ENCODE measurements at regions not wholly inside any gene's neighbourhood (a gene's known extent, or its start where the extent isn't known, plus 50 kb on each side); places are given as distances from the start of the nearest gene placed in this dataset.

DNA sequence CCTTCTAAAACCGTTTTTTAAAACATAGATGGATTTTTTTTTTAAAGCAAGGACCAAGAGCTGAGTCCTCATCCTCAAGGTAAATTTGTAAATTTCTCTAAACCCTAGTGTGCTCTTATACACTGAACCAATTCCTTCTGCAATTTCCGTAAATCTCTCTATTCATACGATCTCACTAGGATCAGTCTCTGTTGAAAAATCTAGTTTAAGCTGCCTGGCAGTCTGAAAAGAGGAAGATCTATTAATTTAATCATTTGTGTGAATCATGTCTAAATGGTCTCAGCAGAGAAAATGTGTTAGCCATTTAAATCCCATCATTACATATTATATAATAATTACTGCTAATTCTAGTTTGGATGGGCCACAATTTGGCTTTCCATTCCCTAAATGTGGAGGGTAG, 184.2 kb upstream of the TSHZ2 start:
- in situ Hi-C loops (cut with MboI; ENCODE audit: low sequenced_read_pairs, unreplicated experiment) = no loop called here
- TF ChIP-seq, protein P1, sequence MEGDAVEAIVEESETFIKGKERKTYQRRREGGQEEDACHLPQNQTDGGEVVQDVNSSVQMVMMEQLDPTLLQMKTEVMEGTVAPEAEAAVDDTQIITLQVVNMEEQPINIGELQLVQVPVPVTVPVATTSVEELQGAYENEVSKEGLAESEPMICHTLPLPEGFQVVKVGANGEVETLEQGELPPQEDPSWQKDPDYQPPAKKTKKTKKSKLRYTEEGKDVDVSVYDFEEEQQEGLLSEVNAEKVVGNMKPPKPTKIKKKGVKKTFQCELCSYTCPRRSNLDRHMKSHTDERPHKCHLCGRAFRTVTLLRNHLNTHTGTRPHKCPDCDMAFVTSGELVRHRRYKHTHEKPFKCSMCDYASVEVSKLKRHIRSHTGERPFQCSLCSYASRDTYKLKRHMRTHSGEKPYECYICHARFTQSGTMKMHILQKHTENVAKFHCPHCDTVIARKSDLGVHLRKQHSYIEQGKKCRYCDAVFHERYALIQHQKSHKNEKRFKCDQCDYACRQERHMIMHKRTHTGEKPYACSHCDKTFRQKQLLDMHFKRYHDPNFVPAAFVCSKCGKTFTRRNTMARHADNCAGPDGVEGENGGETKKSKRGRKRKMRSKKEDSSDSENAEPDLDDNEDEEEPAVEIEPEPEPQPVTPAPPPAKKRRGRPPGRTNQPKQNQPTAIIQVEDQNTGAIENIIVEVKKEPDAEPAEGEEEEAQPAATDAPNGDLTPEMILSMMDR (IDR thresholded peaks at IDR 0.05; ENCODE audit: borderline replicate concordance, control extremely low read depth, extremely low read depth, insufficient read depth, missing control alignments) = no peak

DNA sequence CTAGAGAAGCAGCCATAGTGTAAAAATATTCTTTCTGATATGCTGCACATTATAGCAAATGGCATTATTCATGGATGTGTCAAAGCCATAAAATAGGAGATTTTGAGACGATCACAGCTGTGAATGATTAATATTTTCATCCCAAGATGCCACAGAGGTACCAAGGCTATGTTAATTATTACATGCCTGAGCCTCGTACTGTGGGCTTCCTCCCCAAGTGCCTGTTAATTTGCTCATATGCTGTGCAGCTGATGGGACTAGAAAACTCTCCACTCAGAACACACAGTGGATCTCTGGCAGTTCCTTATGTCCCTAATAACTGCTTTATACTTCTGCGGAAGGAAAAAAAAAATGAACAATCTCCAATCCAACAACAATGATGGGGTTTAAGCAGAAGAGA, 184.9 kb upstream of the TSHZ2 start:
- in situ Hi-C loops (cut with MboI; ENCODE audit: low sequenced_read_pairs, unreplicated experiment) = no loop called here
- TF ChIP-seq, protein P1 (IDR thresholded peaks at IDR 0.05; ENCODE audit: borderline replicate concordance, control extremely low read depth, extremely low read depth, insufficient read depth, missing control alignments) = no peak
- no peak for DNase-seq (ENCODE audit: low spot score)

More for the DNA sequence above, 184.2 kb upstream of the TSHZ2 start:
- no peak for DNase-seq (ENCODE audit: low spot score)

- in situ Hi-C loops (cut with MboI; ENCODE audit: low sequenced_read_pairs, unreplicated experiment) = no loop called here
- DNase-seq (ENCODE audit: low spot score) = no peak
- TF ChIP-seq, protein P1 (IDR thresholded peaks at IDR 0.05; ENCODE audit: borderline replicate concordance, control extremely low read depth, extremely low read depth, insufficient read depth, missing control alignments) = no peak
Measured at GRCh38 chr20:52785679-52786078, 186.5 kb upstream of the TSHZ2 start.

- in situ Hi-C loops (cut with MboI; ENCODE audit: low sequenced_read_pairs, unreplicated experiment) = no loop called here
- TF ChIP-seq, protein P1 (IDR thresholded peaks at IDR 0.05; ENCODE audit: borderline replicate concordance, control extremely low read depth, extremely low read depth, insufficient read depth, missing control alignments) = no peak
- DNase-seq (ENCODE audit: low spot score) = no peak
Measured at GRCh38 chr20:52783769-52784168, 188.4 kb upstream of the TSHZ2 start.

- in situ Hi-C loops (cut with MboI; ENCODE audit: low sequenced_read_pairs, unreplicated experiment) = no loop called here
- DNase-seq (ENCODE audit: low spot score) = no peak
Measured at GRCh38 chr20:52780462-52780861, 191.7 kb upstream of the TSHZ2 start.

DNA sequence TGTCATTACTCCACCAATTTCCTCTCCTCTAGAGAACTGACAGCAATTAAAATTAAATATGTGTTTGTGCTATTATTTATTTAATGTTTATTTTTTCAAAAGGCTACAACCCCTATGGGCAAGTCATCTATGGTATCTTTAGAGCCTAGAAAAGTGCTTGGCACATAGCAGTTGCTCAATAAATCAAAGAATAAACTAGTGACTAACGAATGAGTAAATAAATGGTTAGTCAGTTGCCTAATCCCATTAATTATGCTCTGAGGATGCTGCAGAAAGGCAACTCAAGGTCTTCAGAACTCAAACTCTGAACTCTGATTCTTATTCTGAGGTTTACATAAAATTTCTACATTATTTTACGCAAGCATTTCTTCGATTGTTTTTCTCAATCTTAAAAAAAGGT, 193.0 kb upstream of the TSHZ2 start:
- in situ Hi-C loops (cut with MboI; ENCODE audit: low sequenced_read_pairs, unreplicated experiment) = no loop called here
- TF ChIP-seq, protein P1 (IDR thresholded peaks at IDR 0.05; ENCODE audit: borderline replicate concordance, control extremely low read depth, extremely low read depth, insufficient read depth, missing control alignments) = no peak
- DNase-seq (ENCODE audit: low spot score) = no peak

More at GRCh38 chr20:52780462-52780861, 191.7 kb upstream of the TSHZ2 start:
- TF ChIP-seq, protein P1 (IDR thresholded peaks at IDR 0.05; ENCODE audit: borderline replicate concordance, control extremely low read depth, extremely low read depth, insufficient read depth, missing control alignments) = no peak

GRCh38 chr20:52777171-52777570, 195.0 kb upstream of the TSHZ2 start:
- TF ChIP-seq, protein P1 (IDR thresholded peaks at IDR 0.05; ENCODE audit: borderline replicate concordance, control extremely low read depth, extremely low read depth, insufficient read depth, missing control alignments) = no peak
- DNase-seq (ENCODE audit: low spot score) = no peak
- in situ Hi-C loops (cut with MboI; ENCODE audit: low sequenced_read_pairs, unreplicated experiment) = no loop called here

Measured in GM13976 (cell line).